GM18505 (cell line): ENCODE measurements at regions not wholly inside any gene's neighbourhood (a gene's known extent, or its start where the extent isn't known, plus 50 kb on each side); places are given as distances from the start of the nearest gene placed in this dataset.

Experiments
- ATAC-seq: cut with Tn5 transposase; IDR thresholded peaks from one replicate; pipeline ENCODE4 v1.9.1; 2021; ENCODE audit not compliant: unreplicated experiment
- POLR2A ChIP-seq: IDR thresholded peaks from 4 replicates; pipeline ENCODE4 v1.6.1; 2011; ENCODE audit warnings: borderline replicate concordance; ENCODE audit not compliant: insufficient read depth, insufficient read length; ENCODE audit errors: extremely low read depth

GRCh38 chr21:26717146-26717739, 128.0 kb downstream of the ADAMTS1 start:
- no peak for TF ChIP-seq POLR2A
- ATAC-seq: no peak

- TF ChIP-seq POLR2A: no peak
- no peak for ATAC-seq
These were observed 129.2 kb downstream of the ADAMTS1 start for GRCh38 chr21:26715878-26716506.

GRCh38 chr21:26715116-26715515, 130.1 kb downstream of the ADAMTS1 start:
- no peak for ATAC-seq
- TF ChIP-seq POLR2A: no peak

- no peak for ATAC-seq
- no peak for TF ChIP-seq POLR2A
These were observed 135.1 kb downstream of the ADAMTS1 start for GRCh38 chr21:26710155-26710554.

GRCh38 chr21:26709090-26709489, 136.0 kb upstream of the CYYR1 start:
- ATAC-seq: no peak
- no peak for TF ChIP-seq POLR2A

- TF ChIP-seq POLR2A: no peak
- ATAC-seq: no peak
These were observed 135.2 kb upstream of the CYYR1 start for GRCh38 chr21:26708223-26708800.

GRCh38 chr21:26707246-26707645, 134.2 kb upstream of the CYYR1 start:
- TF ChIP-seq POLR2A: no peak
- no peak for ATAC-seq

GRCh38 chr21:26698416-26698815, 125.3 kb upstream of the CYYR1 start:
- no peak for ATAC-seq
- TF ChIP-seq POLR2A: no peak

- ATAC-seq: no peak
- TF ChIP-seq POLR2A: no peak
These were observed 118.3 kb upstream of the CYYR1 start for GRCh38 chr21:26691416-26691815.

GRCh38 chr21:26686705-26687104, 113.6 kb upstream of the CYYR1 start:
- no peak for ATAC-seq
- TF ChIP-seq POLR2A: no peak

GRCh38 chr21:26686278-26686677, 113.2 kb upstream of the CYYR1 start:
- ATAC-seq: peak; percentile 94
- no peak for TF ChIP-seq POLR2A

GRCh38 chr21:26684889-26685288, 111.8 kb upstream of the CYYR1 start:
- TF ChIP-seq POLR2A: no peak
- no peak for ATAC-seq

GRCh38 chr21:26683996-26684395, 110.9 kb upstream of the CYYR1 start:
- no peak for TF ChIP-seq POLR2A
- no peak for ATAC-seq

GRCh38 chr21:26679284-26679683, 106.2 kb upstream of the CYYR1 start:
- no peak for ATAC-seq

More at GRCh38 chr21:26679284-26679683, 106.2 kb upstream of the CYYR1 start:
- TF ChIP-seq POLR2A: no peak
